Subcutaneous abdominal adipose tissue (tissue), 5 donors: ENCODE measurements at regions not wholly inside any gene's neighbourhood (a gene's known extent, or its start where the extent isn't known, plus 50 kb on each side); places are given as distances from the start of the nearest gene placed in this dataset.

Source experiments
- H3K27ac ChIP-seq: one replicate; pipeline ENCODE4 v1.7.0; 2013; ENCODE audit warnings: low read depth, mild to moderate bottlenecking, inconsistent platforms, low read length, moderate library complexity
- H3K27me3 ChIP-seq, 5 donors: one replicate each; pipeline ENCODE4 v1.7.0; 2013; ENCODE audit warnings: low read length in 5 of 5, inconsistent platforms in 1 of 5; ENCODE audit not compliant: control insufficient read depth in 5 of 5, insufficient read depth in 4 of 5
- H3K36me3 ChIP-seq, 5 donors: one replicate each; pipeline ENCODE4 v1.7.0; 2013; ENCODE audit warnings: low read length in 5 of 5; ENCODE audit not compliant: control insufficient read depth in 5 of 5, insufficient read depth in 5 of 5
- H3K4me1 ChIP-seq, 5 donors: one replicate each; pipeline ENCODE4 v1.7.0; 2013; ENCODE audit warnings: low read length in 5 of 5, mild to moderate bottlenecking in 3 of 5, moderate library complexity in 1 of 5; ENCODE audit not compliant: control insufficient read depth in 5 of 5, insufficient read depth in 5 of 5
- H3K4me3 ChIP-seq, 5 donors: one replicate each; pipeline ENCODE4 v1.7.0; 2013; ENCODE audit warnings: low read length in 5 of 5, low read depth in 1 of 5
- H3K9ac ChIP-seq, 5 donors: one replicate each; pipeline ENCODE4 v1.7.0; 2013; ENCODE audit warnings: low read length in 5 of 5, mild to moderate bottlenecking in 4 of 5, moderate library complexity in 3 of 5
- H3K9me3 ChIP-seq, 5 donors: one replicate each; pipeline ENCODE4 v1.7.0; 2013; ENCODE audit warnings: low read length in 5 of 5; ENCODE audit not compliant: control insufficient read depth in 5 of 5
- donor health status: healthy.
- donor health status: healthy.
- donor health status: healthy.
- donor health status: healthy.
- donor health status: healthy.

DNA sequence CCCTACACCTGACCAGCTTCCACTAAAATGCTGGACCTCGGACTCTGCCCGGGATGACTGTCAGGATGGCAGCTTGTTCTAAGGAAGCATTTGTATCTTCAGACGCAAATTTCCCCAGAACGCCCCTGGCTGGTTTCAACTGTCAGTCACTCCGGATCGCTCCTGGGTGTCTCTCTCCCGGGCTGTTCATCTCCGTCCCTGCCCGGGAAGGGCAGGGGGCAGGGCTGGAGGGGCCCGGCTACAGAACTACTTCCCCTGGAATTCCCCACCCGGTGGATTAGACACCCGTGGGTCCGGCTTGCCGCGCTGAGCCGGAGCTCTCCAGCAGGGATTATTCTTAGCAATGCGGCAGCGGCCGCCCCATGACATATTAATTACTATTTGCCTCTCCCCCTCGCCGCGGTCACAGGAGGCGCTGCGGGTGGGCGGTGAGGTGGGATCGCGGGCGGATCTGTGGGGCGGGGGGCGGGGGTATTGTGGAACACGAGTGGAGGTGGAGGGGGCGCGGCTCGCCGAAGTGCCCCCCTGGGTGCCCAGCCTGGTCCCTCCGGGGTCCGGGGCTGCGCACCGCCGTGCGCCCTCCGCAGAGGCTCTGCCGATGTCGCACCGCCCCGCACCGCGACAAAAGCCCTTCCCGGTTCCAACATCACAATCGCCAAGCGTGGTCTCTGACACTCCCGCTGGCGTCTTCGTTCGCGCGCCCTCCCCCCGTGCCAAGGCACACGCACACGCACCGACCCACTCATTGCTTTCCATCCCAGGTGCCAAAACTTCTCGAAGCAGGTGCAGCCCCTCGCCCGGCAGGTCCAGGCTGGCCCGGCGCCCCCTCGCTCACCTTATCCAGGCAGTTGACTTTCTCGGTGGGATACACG lies 276.1 kb upstream of the NEBL start:
- Histone ChIP-seq H3K4me3 (peak overlapping the region in 4 of 5 donors; percentile 45 to 62 (median 54)), H3K36me3 (no peaks in the 10 kb centered on the region), H3K9ac (no peak overlapping the region), H3K9me3 (no peaks in the 10 kb centered on the region), H3K4me1 (peaks cover 0 to 20% (median 17%) of the 10 kb centered on the region in 5 donors), H3K27me3 (peaks cover 9 to 32% (median 16%) of the 10 kb centered on the region in 5 donors), H3K27ac (no peak overlapping the region)

DNA sequence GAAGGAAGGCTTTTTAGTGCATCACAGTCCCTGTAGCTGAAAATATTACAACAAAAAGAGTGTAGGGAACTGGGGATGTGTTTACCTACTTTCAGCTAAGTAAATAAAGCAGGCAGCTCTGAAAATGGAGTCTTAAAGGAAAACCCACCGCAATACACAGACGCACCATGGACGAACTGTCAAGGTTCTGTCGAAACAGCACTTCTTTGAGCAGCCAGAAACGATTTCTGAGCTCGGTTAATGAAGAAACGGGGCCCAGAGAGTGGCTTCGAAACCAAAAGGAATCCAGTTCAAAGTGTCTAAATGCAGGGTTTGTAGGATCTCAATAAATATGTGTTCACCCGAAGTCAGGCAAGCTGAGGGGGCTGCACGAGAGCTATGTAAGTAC lies 275.4 kb upstream of the NEBL start:
- H3K9me3 ChIP-seq: no peaks in the 10 kb centered on the region
- H3K36me3 ChIP-seq: no peaks in the 10 kb centered on the region
- peak overlapping the region in 3 of 5 donors; percentile 45 to 62 (median 52) for H3K4me3 ChIP-seq
- H3K27me3 ChIP-seq: peaks cover 9 to 32% (median 16%) of the 10 kb centered on the region in 5 donors
- H3K4me1 ChIP-seq: peaks cover 0 to 20% (median 17%) of the 10 kb centered on the region in 5 donors
- no peak overlapping the region for H3K9ac ChIP-seq
- H3K27ac ChIP-seq: no peak overlapping the region

DNA sequence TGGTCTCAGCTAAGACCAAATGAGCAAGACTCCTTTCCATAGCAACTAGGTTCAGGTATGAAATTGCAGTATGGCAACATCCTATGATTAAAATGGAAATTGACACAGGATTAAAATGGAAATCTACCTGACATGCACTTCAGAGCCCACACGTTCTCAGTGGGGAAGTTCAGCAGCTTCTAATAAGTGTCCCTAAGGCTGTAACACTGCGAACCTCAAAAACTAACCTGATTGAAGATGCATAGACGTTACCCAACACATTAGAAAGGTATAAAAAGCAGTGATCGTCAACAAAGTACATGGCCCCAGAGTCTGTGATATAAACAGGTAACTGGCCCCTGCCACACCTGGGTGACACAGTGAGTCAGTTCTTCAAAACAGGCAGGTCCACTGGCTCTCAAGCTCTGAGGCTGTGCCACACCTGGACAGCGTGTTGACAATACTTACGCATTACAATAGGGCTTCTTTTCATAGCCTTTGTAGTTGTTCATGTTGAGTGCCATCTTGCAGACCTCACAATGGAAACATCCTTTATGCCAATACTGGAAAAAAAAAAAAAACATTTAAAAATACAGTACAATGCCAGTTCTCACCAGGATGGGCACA lies 274.9 kb upstream of the NEBL start:
- Histone ChIP-seq H3K27me3 (peaks cover 9 to 32% (median 16%) of the 10 kb centered on the region in 5 donors), H3K9ac (no peak overlapping the region), H3K4me3 (no peak overlapping the region), H3K27ac (no peak overlapping the region), H3K4me1 (peaks cover 0 to 20% (median 17%) of the 10 kb centered on the region in 5 donors), H3K9me3 (no peaks in the 10 kb centered on the region), H3K36me3 (no peaks in the 10 kb centered on the region)

DNA sequence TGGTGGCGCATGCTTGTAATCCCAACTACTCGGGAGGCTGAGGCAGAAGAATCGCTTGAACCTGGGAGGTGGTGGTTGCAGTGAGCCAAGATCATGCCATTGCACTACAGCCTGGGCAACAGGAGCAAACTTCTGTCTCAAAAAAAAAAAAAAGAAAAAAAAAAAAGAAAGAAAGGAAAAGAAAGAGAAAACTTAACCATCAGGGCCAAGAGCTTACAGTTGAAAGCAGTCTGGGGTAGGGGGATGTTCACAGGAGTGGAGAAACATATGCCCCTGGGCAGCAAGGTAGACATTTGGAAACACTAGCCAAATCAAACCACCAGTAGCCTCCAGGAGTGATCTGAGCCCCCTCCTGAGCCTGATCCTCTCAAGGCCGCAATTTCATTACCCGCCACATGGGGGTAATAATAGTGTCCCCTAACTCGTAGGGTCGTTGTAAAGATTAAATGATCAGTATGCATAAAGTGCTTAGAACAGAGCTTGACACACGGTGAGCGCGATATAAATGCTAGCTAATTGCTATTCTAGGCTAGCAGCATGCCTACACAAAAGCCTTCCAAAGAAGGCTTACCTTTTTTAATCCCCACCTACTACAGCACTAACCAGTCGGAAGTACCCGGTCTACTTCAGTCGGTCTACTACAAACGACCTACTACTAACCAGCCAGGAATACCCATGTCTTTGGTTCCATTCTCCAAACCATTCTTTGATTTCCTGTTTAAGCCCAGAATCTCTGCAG lies 274.3 kb upstream of the NEBL start:
- Histone ChIP-seq H3K27ac (no peak overlapping the region), H3K9me3 (no peaks in the 10 kb centered on the region), H3K4me1 (peaks cover 0 to 20% (median 17%) of the 10 kb centered on the region in 5 donors), H3K36me3 (no peaks in the 10 kb centered on the region), H3K9ac (no peak overlapping the region), H3K4me3 (no peak overlapping the region), H3K27me3 (peaks cover 9 to 32% (median 16%) of the 10 kb centered on the region in 5 donors)

DNA sequence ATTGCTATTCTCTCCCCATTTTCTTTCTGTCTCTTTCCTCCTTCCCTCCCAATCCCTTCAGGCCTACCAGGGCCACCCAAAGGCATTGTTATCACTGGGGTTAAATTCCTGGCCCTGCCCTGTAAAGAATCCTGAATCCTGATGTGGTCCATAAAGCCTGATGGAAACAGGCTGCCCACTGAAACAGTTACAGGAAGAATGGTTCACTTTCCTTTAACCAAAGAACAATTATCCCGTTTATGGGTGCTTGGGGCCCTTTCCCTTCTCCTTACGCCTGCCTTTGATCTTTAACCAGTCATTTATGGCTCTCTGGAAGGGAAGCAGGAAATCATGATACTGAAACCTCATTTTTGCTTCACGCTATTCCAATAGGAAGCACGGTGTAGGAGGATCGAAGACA lies 273.1 kb upstream of the NEBL start:
- H3K27ac ChIP-seq: no peak overlapping the region
- H3K27me3 ChIP-seq: peaks cover 9 to 32% (median 16%) of the 10 kb centered on the region in 5 donors
- no peak overlapping the region for H3K9ac ChIP-seq
- H3K9me3 ChIP-seq: no peaks in the 10 kb centered on the region
- H3K36me3 ChIP-seq: no peaks in the 10 kb centered on the region
- H3K4me3 ChIP-seq: no peak overlapping the region
- peaks cover 0 to 20% (median 17%) of the 10 kb centered on the region in 5 donors for H3K4me1 ChIP-seq

DNA sequence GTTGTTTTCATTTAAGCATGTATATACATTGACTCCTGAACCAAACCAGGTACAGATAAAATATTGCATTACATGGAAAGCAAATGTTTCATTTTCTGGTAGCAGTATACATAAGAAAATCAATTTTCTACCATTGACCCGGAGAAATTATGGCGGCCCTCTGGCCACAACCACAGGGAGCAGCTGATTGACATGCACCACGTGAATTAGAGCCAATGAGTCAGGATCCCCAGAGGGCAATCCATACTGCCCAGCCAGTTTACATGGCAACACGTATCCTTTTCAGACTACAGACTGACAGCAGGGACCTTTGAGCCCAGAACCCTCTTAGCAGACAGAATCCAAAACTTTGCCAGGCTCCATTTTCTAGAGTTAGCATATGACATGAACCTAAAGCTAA lies 272.2 kb upstream of the NEBL start:
- H3K4me3 ChIP-seq: no peak overlapping the region
- H3K9me3 ChIP-seq: no peaks in the 10 kb centered on the region
- H3K27ac ChIP-seq: no peak overlapping the region
- no peaks in the 10 kb centered on the region for H3K36me3 ChIP-seq
- peaks cover 7 to 26% (median 14%) of the 10 kb centered on the region in 5 donors for H3K27me3 ChIP-seq
- no peak overlapping the region for H3K9ac ChIP-seq
- peaks cover 0 to 16% (median 13%) of the 10 kb centered on the region in 5 donors for H3K4me1 ChIP-seq

DNA sequence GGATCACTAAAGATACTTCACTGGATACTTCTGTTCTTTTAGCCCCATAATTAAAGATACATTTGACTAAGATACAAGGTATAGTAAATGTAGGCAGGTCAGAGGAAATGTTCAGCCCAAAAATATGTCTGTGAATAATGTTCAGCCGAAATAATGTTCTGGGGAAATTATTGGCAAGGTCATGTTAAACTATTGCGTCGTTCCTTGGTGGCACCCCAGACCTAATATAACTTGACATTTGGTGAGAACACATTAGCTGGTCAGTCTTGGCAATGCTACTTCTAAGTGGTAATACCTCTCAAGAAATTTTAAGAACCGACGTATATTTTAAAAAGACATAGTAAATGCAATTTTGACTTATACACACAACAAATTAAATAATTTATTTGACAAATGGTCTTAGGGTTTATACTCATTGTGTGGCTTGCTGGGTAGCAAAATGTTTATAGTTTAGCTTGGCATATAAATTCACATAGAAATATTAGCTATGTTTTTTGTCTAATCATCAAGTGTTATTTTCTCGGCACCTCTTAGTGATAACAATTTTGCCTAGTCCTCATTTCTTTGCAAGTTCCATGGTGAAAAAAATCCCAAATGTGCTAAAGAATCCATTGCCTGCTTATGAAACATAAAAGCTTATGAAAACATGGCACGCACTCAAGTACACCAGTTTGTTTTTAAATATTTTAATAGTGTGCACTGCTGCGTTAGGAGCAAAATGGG lies 270.3 kb upstream of the NEBL start:
- peaks cover 3 to 14% (median 7%) of the 10 kb centered on the region in 5 donors for H3K27me3 ChIP-seq
- H3K36me3 ChIP-seq: no peaks in the 10 kb centered on the region
- H3K4me1 ChIP-seq: peaks cover 0 to under 1% (median 0%) of the 10 kb centered on the region in 5 donors
- no peak overlapping the region for H3K4me3 ChIP-seq
- H3K9me3 ChIP-seq: no peaks in the 10 kb centered on the region
- H3K27ac ChIP-seq: no peak overlapping the region
- H3K9ac ChIP-seq: no peak overlapping the region

DNA sequence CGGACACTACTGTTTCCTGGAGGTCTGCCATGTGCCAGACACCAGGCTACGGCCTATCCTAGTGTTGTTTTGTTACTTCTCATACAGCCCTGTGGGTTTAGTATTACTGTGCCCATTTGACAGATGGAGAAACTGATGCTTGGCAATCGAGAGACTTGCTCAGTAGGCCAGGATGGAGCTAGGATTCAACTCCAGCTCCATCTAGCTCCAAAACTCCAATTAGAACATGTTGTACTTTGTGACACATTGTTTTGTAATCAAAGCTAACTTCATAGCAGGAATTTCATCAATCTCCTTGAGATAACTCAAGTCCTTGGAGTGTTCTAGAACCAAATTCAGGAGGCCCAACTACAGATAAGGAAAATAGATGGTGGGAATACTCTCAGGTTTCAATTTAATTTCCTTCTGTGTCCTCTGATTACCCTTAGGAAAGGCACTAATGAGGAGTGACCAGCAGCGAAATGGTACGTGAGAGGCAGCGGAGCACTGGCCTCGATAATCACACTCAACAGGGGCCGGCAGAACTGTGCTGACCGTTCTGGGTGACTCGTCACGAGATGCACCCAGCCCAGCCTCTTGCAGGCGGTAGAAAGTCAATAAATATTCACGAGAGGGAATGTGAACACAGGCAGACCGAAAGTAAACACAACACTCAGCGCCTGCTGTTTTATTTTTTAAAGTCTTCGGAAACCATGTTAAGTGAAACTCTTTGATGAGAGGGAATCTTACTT lies 269.6 kb upstream of the NEBL start:
- Histone ChIP-seq H3K9ac (no peak overlapping the region), H3K27ac (no peak overlapping the region), H3K9me3 (no peaks in the 10 kb centered on the region), H3K4me1 (no peaks in the 10 kb centered on the region), H3K27me3 (peaks cover 0 to 8% (median 3%) of the 10 kb centered on the region in 5 donors), H3K4me3 (no peak overlapping the region), H3K36me3 (no peaks in the 10 kb centered on the region)

DNA sequence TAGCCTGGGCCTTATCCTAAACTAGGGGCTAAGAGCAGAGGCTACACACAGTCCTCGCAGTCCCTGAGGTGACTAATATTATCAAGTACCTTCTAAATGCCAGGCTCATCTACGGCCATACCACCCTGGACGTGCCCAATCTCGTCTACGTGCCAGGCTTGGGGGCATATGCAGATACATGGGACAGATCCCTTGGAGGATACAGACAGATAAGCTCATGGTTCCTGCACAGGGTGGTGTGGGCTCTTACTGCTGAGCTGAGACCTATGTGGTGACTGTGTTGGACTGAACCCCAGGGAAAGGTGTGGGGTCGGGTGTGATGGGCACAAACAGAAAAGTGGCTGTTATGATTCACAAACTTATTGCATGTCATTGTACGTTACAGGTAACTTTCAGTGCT lies 268.4 kb upstream of the NEBL start:
- Histone ChIP-seq H3K36me3 (no peaks in the 10 kb centered on the region), H3K4me3 (no peak overlapping the region), H3K9ac (no peak overlapping the region), H3K9me3 (no peaks in the 10 kb centered on the region), H3K27ac (no peak overlapping the region), H3K27me3 (peaks cover 0 to 3% (median 0%) of the 10 kb centered on the region in 5 donors), H3K4me1 (no peaks in the 10 kb centered on the region)
